Uterus (tissue), 2 donors: ENCODE measurements at regions not wholly inside any gene's neighbourhood (a gene's known extent, or its start where the extent isn't known, plus 50 kb on each side); places are given as distances from the start of the nearest gene placed in this dataset.

ENCODE experiments used
- CTCF ChIP-seq, 4 experiments: fragments of 200-600 bp in 2 of 4; fragments of 450-650 bp in 2 of 4; sonication (generic) in 2 of 4; IDR thresholded peaks; one replicate each; pipeline ENCODE4 v1.5.1; 2016 to 2019; ENCODE audit warnings: antibody characterized with exemption in 4 of 4, mild to moderate bottlenecking in 2 of 4, moderate library complexity in 1 of 4
- POLR2A ChIP-seq, 2 donors: fragments of 450-650 bp; IDR thresholded peaks; one replicate each; pipeline ENCODE4 v1.6.1; 2016; ENCODE audit warnings: antibody characterized with exemption in 2 of 2, mild to moderate bottlenecking in 1 of 2, moderate library complexity in 1 of 2

- TF ChIP-seq CTCF (IDR thresholded peaks at IDR 0.05) = no peak
- no peak for TF ChIP-seq POLR2A (IDR thresholded peaks at IDR 0.05)
Measured at GRCh38 chr15:62453375-62453774, 288.3 kb upstream of the C2CD4B start.
